ENCODE measurements at regions not wholly inside any gene's neighbourhood (a gene's known extent, or its start where the extent isn't known, plus 50 kb on each side); places are given as distances from the start of the nearest gene placed in this dataset.
A peak's percentile ranks its signal among the peaks of the same experiment; 100 is the strongest.
"Not testable (repeated sequence)": the region's sequence is repeated elsewhere in the genome, so short reads cannot be mapped to it uniquely, and the experiment has no call there.

- DNase-seq (ENCODE audit: low read depth, low spot score) = no peak
Measured at GRCh38 chr18:30186245-30186644, 856.3 kb downstream of the DSC3 start.

DNA sequence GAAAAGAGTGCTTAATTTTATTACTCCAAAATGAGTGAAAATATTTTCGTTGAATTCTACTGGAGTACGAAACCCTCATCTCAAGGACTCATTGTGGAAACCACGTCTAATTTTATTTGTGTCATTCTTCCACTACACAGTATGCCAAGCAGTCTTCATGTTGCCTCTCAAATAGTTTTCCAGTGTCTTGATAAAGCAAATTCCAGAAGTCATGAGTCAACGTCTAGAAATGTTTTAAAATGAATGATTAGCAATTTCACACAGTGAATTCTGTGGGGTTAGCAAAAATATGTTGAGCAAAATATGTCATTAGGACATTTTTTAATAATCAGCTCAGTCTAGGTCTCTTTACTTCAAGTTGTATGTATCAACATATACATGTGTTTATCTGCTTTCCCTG, 865.5 kb downstream of the DSC3 start:
- no peak for DNase-seq (ENCODE audit: low read depth, low spot score)

- DNase-seq (ENCODE audit: low read depth, low spot score) = peak; percentile 53
Measured at GRCh38 chr18:30175621-30176225, 866.8 kb downstream of the DSC3 start.

- DNase-seq (ENCODE audit: low read depth, low spot score) = peak; percentile 60
Measured at GRCh38 chr18:30175061-30175574, 867.4 kb downstream of the DSC3 start.

- peak; percentile 20 for DNase-seq (ENCODE audit: low read depth, low spot score)
Measured at GRCh38 chr18:30163573-30163972, 879.0 kb downstream of the DSC3 start.

- no peak for DNase-seq (ENCODE audit: low read depth, low spot score)
Measured at GRCh38 chr18:30160124-30160523, 882.4 kb downstream of the DSC3 start.

GRCh38 chr18:30150586-30151250, 891.8 kb downstream of the DSC3 start:
- DNase-seq (ENCODE audit: low read depth, low spot score) = no peak

GRCh38 chr18:30149585-30149984, 893.0 kb downstream of the DSC3 start:
- DNase-seq (ENCODE audit: low read depth, low spot score) = no peak

DNA sequence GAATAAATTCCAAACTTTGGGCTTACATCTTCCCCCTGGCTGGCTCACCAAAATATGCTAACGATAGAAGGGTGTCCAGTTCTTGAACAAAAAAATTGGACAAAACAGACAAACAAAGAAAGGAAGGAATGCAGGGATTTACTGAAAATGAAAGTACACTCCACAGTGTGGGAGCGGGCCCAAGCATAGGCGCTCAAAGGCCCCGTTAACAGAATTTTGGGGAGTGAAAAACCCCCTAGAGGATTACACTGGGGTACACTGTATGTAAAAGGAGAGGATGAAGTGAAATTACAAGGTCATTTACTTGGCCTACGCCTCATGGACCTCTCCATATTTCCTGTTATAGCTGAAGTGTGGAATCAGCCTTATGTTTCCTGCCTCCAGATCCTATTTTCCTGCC, 899.7 kb downstream of the DSC3 start:
- no peak for DNase-seq (ENCODE audit: low read depth, low spot score)

GRCh38 chr18:30142248-30142647, 900.3 kb downstream of the DSC3 start:
- DNase-seq (ENCODE audit: low read depth, low spot score) = no peak

GRCh38 chr18:30141506-30141905, 901.0 kb downstream of the DSC3 start:
- not testable (repeated sequence) for DNase-seq (ENCODE audit: low read depth, low spot score)

GRCh38 chr18:30139631-30140287, 902.8 kb downstream of the DSC3 start:
- no peak for DNase-seq (ENCODE audit: low read depth, low spot score)

DNA sequence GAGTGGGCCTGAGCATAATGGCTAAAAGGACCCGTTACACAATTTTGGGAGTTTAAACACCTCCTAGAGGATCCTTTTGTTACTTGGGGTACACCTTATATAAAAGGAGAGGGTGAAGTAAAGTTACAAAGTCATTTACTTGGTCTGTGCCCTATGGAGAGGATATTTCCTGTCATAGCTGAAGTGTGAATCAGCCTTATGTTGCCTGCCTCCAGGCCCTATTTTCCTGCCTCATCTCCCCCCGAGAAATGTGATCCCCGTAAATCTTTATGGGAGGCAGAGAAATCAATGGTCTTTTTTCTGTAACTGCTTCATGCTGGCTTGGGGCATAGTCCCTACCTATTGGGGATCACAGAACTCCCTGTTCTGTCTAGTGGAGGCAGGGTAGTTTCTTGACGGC, 906.6 kb downstream of the DSC3 start:
- DNase-seq (ENCODE audit: low read depth, low spot score) = no peak

GRCh38 chr18:30134020-30134419, 908.5 kb downstream of the DSC3 start:
- no peak for DNase-seq (ENCODE audit: low read depth, low spot score)

- no peak for DNase-seq (ENCODE audit: low read depth, low spot score)
Measured at GRCh38 chr18:30132959-30133358, 909.6 kb downstream of the DSC3 start.

- DNase-seq (ENCODE audit: low read depth, low spot score) = no peak
Measured at GRCh38 chr18:30121397-30121796, 921.1 kb downstream of the DSC3 start.

- DNase-seq (ENCODE audit: low read depth, low spot score) = no peak
Measured at GRCh38 chr18:30113454-30113853, 929.1 kb downstream of the DSC3 start.

- no peak for DNase-seq (ENCODE audit: low read depth, low spot score)
Measured at GRCh38 chr18:30106356-30106755, 936.2 kb downstream of the DSC3 start.

DNA sequence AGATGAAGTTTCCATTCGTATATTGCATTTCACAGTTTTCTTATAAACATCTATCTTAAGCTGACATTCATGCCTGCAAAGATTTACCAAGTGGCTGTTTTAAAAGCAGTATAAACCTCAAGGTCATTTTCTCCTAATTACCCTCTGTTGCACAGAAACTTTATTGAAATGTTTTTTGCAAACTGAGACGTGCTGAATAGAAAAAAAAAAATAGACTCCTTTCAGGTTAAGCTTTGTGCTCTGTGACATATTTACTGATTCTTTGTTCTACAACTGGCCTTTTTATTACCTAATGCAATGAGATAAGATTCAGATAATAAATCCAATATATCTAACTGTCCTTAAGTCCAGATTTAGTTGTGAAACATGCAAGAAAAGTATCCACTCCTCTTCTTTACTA, 938.7 kb downstream of the DSC3 start:
- DNase-seq (ENCODE audit: low read depth, low spot score) = no peak

DNA sequence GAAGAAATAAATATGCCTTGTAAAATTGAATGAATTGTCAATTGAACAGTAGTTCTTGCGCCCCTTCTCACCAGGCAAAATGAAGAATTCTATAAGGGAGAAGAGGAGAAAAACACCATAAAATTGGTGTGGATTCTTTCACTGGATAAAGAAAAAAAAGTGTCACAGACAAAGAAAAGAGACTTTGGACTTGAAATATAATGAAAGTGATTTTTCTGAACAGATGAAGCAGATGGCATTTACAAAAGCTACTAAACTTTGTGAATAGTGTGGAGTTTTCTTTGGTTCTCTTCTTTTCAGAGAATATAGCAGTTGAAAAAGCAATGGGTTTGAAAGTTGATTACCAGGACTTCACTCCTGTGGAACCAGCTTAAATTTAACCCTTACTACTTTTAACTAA, 945.7 kb downstream of the DSC3 start:
- no peak for DNase-seq (ENCODE audit: low read depth, low spot score)

GRCh38 chr18:30094556-30094955, 948.0 kb downstream of the DSC3 start:
- DNase-seq (ENCODE audit: low read depth, low spot score) = no peak

- DNase-seq (ENCODE audit: low read depth, low spot score) = no peak
Measured at GRCh38 chr18:30093376-30093775, 949.2 kb downstream of the DSC3 start.
